Inflammatory macrophage (primary cell): ENCODE measurements at regions not wholly inside any gene's neighbourhood (a gene's known extent, or its start where the extent isn't known, plus 50 kb on each side); places are given as distances from the start of the nearest gene placed in this dataset.
"Not testable (repeated sequence)": the region's sequence is repeated elsewhere in the genome, so short reads cannot be mapped to it uniquely, and the experiment has no call there.

ENCODE experiments used
- DNase-seq, 2 donors: peaks; one replicate each; pipeline ENCODE4 v3.0.0-alpha.2; 2020 to 2022

GRCh38 chr1:144026022-144026421 is 54.2 kb upstream of the FAM72C start:
- DNase-seq, result not testable (repeated sequence)

GRCh38 chr1:144021690-144022384 is 50.1 kb upstream of the FAM72C start:
- DNase-seq, result not testable (repeated sequence)
